ENCODE measurements at regions not wholly inside any gene's neighbourhood (a gene's known extent, or its start where the extent isn't known, plus 50 kb on each side); places are given as distances from the start of the nearest gene placed in this dataset.

GRCh38 chr9:1701113-1701512 lies 314.0 kb upstream of the SMARCA2 start (continued):
- TF ChIP-seq ZNF462 (CRISPR knock-in tag; IDR thresholded peaks at IDR 0.05) = peak; percentile 82
- no peak for TF ChIP-seq EZH2 (IDR thresholded peaks at IDR 0.05; ENCODE audit: low read depth, unreplicated experiment)

GRCh38 chr9:1702701-1703100 lies 312.4 kb upstream of the SMARCA2 start:
- Mint-ChIP-seq H3K27ac (no peak overlapping the region), H3K4me3 (no peak overlapping the region), H3K9me3 (no peaks in the 10 kb centered on the region), H3K36me3 (ENCODE audit: low read depth) (no peaks in the 10 kb centered on the region), H3K27me3 (ENCODE audit: insufficient read depth, low read depth, poor library complexity) (no peaks in the 10 kb centered on the region), H3K4me1 (peaks cover 5% of the 10 kb centered on the region; the same call in 2 of the 3 replicates)
- no peak overlapping the region for H3K27ac ChIP-seq (ENCODE audit: low read depth)
- no peaks in the 10 kb centered on the region for H3F3A ChIP-seq (replicated peaks; ENCODE audit: low read depth)
- no peak overlapping the region for H3K4me2 ChIP-seq
- no peak overlapping the region for H3K4me3 ChIP-seq
- 0 out of 2 replicates have a peak, but pooled peaks cover 7% of the 10 kb centered on the region for H3K4me1 ChIP-seq (ENCODE audit: insufficient read depth)
- peaks cover 5% of the 10 kb centered on the region; the same call in 1 of the 2 replicates for H3K9me2 ChIP-seq (ENCODE audit: insufficient read depth)
- no peaks in the 10 kb centered on the region for H4K20me1 ChIP-seq (replicated peaks; ENCODE audit: insufficient read depth)
- H3K79me2 ChIP-seq (replicated peaks; ENCODE audit: insufficient read depth) = no peaks in the 10 kb centered on the region
- no peak overlapping the region for H2AFZ ChIP-seq
- no peaks in the 10 kb centered on the region for H3K27me3 ChIP-seq (ENCODE audit: insufficient read depth)
- no peak for DNase-seq (ENCODE audit: low spot score)
- H3K36me3 ChIP-seq (ENCODE audit: insufficient read depth) = no peaks in the 10 kb centered on the region
- ATAC-seq = no peak
- TF ChIP-seq REST (IDR thresholded peaks at IDR 0.05; ENCODE audit: unreplicated experiment) = no peak
- TF ChIP-seq ZNF114 (CRISPR knock-in tag; IDR thresholded peaks at IDR 0.05) = no peak
- TF ChIP-seq JUNB (IDR thresholded peaks at IDR 0.05; ENCODE audit: unreplicated experiment) = no peak
- no peak for TF ChIP-seq CREB1 (CRISPR knock-in tag; IDR thresholded peaks at IDR 0.05; ENCODE audit: low read depth)
- no peak for TF ChIP-seq EZH2 (IDR thresholded peaks at IDR 0.05; ENCODE audit: low read depth, unreplicated experiment)
- no peak for TF ChIP-seq NANOG (IDR thresholded peaks at IDR 0.05; ENCODE audit: borderline replicate concordance)
- TF ChIP-seq CTCF (conservative IDR thresholded peaks at IDR 0.05; ENCODE audit: low read depth in 2 of 2) = no peak
- no peak for TF ChIP-seq STAT1 (IDR thresholded peaks at IDR 0.05; ENCODE audit: unreplicated experiment)
- TF ChIP-seq ZNF331 (CRISPR knock-in tag; IDR thresholded peaks at IDR 0.05; ENCODE audit: low read depth) = no peak
- TF ChIP-seq ETS1 (IDR thresholded peaks at IDR 0.05) = no peak
- no peak for TF ChIP-seq EZH2phosphoT487 (IDR thresholded peaks at IDR 0.05; ENCODE audit: unreplicated experiment)

Data from GM23338 (cell line).